ENCODE measurements at regions not wholly inside any gene's neighbourhood (a gene's known extent, or its start where the extent isn't known, plus 50 kb on each side); places are given as distances from the start of the nearest gene placed in this dataset.

- Histone ChIP-seq H3K27me3 (no peaks in the 10 kb centered on the region), H3K36me3 (no peaks in the 10 kb centered on the region), H3K9ac (no peak overlapping the region)
Measured at GRCh38 chr2:150020221-150020620, 432.6 kb upstream of the MMADHC start.

GRCh38 chr2:150019063-150019462, 431.5 kb upstream of the MMADHC start:
- H3K4me1 ChIP-seq: peaks cover 0 to 16% (median 0%) of the 10 kb centered on the region in 10 experiments; a peak in 4 of 20 replicates
- no peak overlapping the region for H3K4me2 ChIP-seq
- H3K27me3 ChIP-seq: no peaks in the 10 kb centered on the region
- no peak overlapping the region for H3K27ac ChIP-seq
- TF ChIP-seq Cebpa-rat (IDR thresholded peaks at IDR 0.05): no peak
- H3K9me3 ChIP-seq (replicated peaks in 1 of 11): peaks cover 0 to 13% (median 0%) of the 10 kb centered on the region in 11 experiments; a peak in 4 of 22 replicates
- H3K9ac ChIP-seq: no peak overlapping the region
- H3K36me3 ChIP-seq: no peaks in the 10 kb centered on the region
- H3K4me3 ChIP-seq: no peak overlapping the region
- H4K20me1 ChIP-seq: no peaks in the 10 kb centered on the region

More at GRCh38 chr2:150020221-150020620, 432.6 kb upstream of the MMADHC start:
- H4K20me1 ChIP-seq: no peaks in the 10 kb centered on the region
- no peak for TF ChIP-seq Cebpa-rat (IDR thresholded peaks at IDR 0.05)
- peaks cover 0 to 16% (median 0%) of the 10 kb centered on the region in 10 experiments; a peak in 4 of 20 replicates for H3K4me1 ChIP-seq
- H3K9me3 ChIP-seq (replicated peaks in 1 of 11): peaks cover 0 to 13% (median 0%) of the 10 kb centered on the region in 11 experiments; a peak in 4 of 22 replicates
- H3K27ac ChIP-seq: no peak overlapping the region
- no peak overlapping the region for H3K4me3 ChIP-seq
- peak overlapping the region in 2 of 11 experiments; percentile 25 to 38; a peak in 2 of 22 replicates for H3K4me2 ChIP-seq

GRCh38 chr2:150012986-150013385, 425.4 kb upstream of the MMADHC start:
- Histone ChIP-seq H3K9me3 (replicated peaks in 1 of 11) (peaks cover 0 to 13% (median 0%) of the 10 kb centered on the region in 11 experiments; a peak in 4 of 22 replicates), H3K4me2 (no peak overlapping the region), H3K4me3 (no peak overlapping the region), H3K4me1 (no peaks in the 10 kb centered on the region), H3K27me3 (no peaks in the 10 kb centered on the region), H3K36me3 (no peaks in the 10 kb centered on the region), H3K27ac (no peak overlapping the region), H4K20me1 (no peaks in the 10 kb centered on the region), H3K9ac (no peak overlapping the region)
- no peak for TF ChIP-seq Cebpa-rat (IDR thresholded peaks at IDR 0.05)

- Histone ChIP-seq H3K4me2 (no peak overlapping the region), H3K27me3 (no peaks in the 10 kb centered on the region), H3K4me3 (no peak overlapping the region), H3K36me3 (no peaks in the 10 kb centered on the region), H3K9ac (no peak overlapping the region), H3K9me3 (replicated peaks in 1 of 11) (peaks cover 0 to 10% (median 0%) of the 10 kb centered on the region in 11 experiments; a peak in 4 of 22 replicates), H4K20me1 (no peaks in the 10 kb centered on the region), H3K27ac (no peak overlapping the region), H3K4me1 (no peaks in the 10 kb centered on the region)
- no peak for TF ChIP-seq Cebpa-rat (IDR thresholded peaks at IDR 0.05)
Measured at GRCh38 chr2:150011161-150011730, 423.7 kb upstream of the MMADHC start.

GRCh38 chr2:150008901-150009300, 421.3 kb upstream of the MMADHC start:
- H4K20me1 ChIP-seq: no peaks in the 10 kb centered on the region
- TF ChIP-seq Cebpa-rat (IDR thresholded peaks at IDR 0.05): no peak
- no peaks in the 10 kb centered on the region for H3K4me1 ChIP-seq
- H3K36me3 ChIP-seq: no peaks in the 10 kb centered on the region
- H3K9me3 ChIP-seq (replicated peaks in 1 of 11): no peaks in the 10 kb centered on the region
- H3K27me3 ChIP-seq: no peaks in the 10 kb centered on the region
- H3K9ac ChIP-seq: no peak overlapping the region
- H3K27ac ChIP-seq: no peak overlapping the region
- no peak overlapping the region for H3K4me3 ChIP-seq
- no peak overlapping the region for H3K4me2 ChIP-seq

- Histone ChIP-seq H3K9me3 (replicated peaks in 1 of 11) (no peaks in the 10 kb centered on the region), H3K4me3 (no peak overlapping the region), H3K36me3 (no peaks in the 10 kb centered on the region), H3K4me2 (no peak overlapping the region), H3K27ac (no peak overlapping the region), H3K27me3 (no peaks in the 10 kb centered on the region), H3K4me1 (no peaks in the 10 kb centered on the region), H3K9ac (no peak overlapping the region), H4K20me1 (no peaks in the 10 kb centered on the region)
- TF ChIP-seq Cebpa-rat (IDR thresholded peaks at IDR 0.05): no peak
Measured at GRCh38 chr2:150007815-150008430, 420.3 kb upstream of the MMADHC start.

GRCh38 chr2:150006591-150006990, 419.0 kb upstream of the MMADHC start:
- Histone ChIP-seq H4K20me1 (no peaks in the 10 kb centered on the region), H3K27ac (no peak overlapping the region), H3K9ac (no peak overlapping the region), H3K4me3 (no peak overlapping the region), H3K27me3 (no peaks in the 10 kb centered on the region), H3K9me3 (replicated peaks in 1 of 11) (no peaks in the 10 kb centered on the region), H3K4me2 (no peak overlapping the region), H3K36me3 (no peaks in the 10 kb centered on the region), H3K4me1 (peaks cover 0 to 5% (median 0%) of the 10 kb centered on the region in 10 experiments; a peak in 1 of 20 replicates)
- no peak for TF ChIP-seq Cebpa-rat (IDR thresholded peaks at IDR 0.05)

GRCh38 chr2:150003544-150003943, 416.0 kb upstream of the MMADHC start:
- Histone ChIP-seq H3K4me1 (peaks cover 0 to 5% (median 0%) of the 10 kb centered on the region in 10 experiments; a peak in 1 of 20 replicates), H3K4me2 (no peak overlapping the region), H3K9ac (no peak overlapping the region), H3K27ac (no peak overlapping the region), H4K20me1 (no peaks in the 10 kb centered on the region), H3K9me3 (replicated peaks in 1 of 11) (peaks cover 0 to 8% (median 0%) of the 10 kb centered on the region in 11 experiments; a peak in 1 of 22 replicates), H3K4me3 (no peak overlapping the region), H3K36me3 (no peaks in the 10 kb centered on the region), H3K27me3 (no peaks in the 10 kb centered on the region)
- no peak for TF ChIP-seq Cebpa-rat (IDR thresholded peaks at IDR 0.05)

- H3K4me3 ChIP-seq: no peak overlapping the region
- no peaks in the 10 kb centered on the region for H3K27me3 ChIP-seq
- no peak for TF ChIP-seq Cebpa-rat (IDR thresholded peaks at IDR 0.05)
- peaks cover 0 to 5% (median 0%) of the 10 kb centered on the region in 10 experiments; a peak in 1 of 20 replicates for H3K4me1 ChIP-seq
- H3K36me3 ChIP-seq: no peaks in the 10 kb centered on the region
- no peak overlapping the region for H3K27ac ChIP-seq
- no peak overlapping the region for H3K4me2 ChIP-seq
- no peaks in the 10 kb centered on the region for H4K20me1 ChIP-seq
- peaks cover 0 to 13% (median 0%) of the 10 kb centered on the region in 11 experiments; a peak in 1 of 22 replicates for H3K9me3 ChIP-seq (replicated peaks in 1 of 11)
- H3K9ac ChIP-seq: no peak overlapping the region
Measured at GRCh38 chr2:150001788-150002187, 414.2 kb upstream of the MMADHC start.
